ENCODE measurements at regions not wholly inside any gene's neighbourhood (a gene's known extent, or its start where the extent isn't known, plus 50 kb on each side); places are given as distances from the start of the nearest gene placed in this dataset.
A peak's percentile ranks its signal among the peaks of the same experiment; 100 is the strongest.
"Not testable (repeated sequence)": the region's sequence is repeated elsewhere in the genome, so short reads cannot be mapped to it uniquely, and the experiment has no call there.

GRCh38 chr7:92925876-92926696, 89.7 kb upstream of the CDK6 start:
- peaks cover 3% of the 10 kb centered on the region for H3K36me3 Mint-ChIP-seq
- H3K27ac Mint-ChIP-seq = no peak overlapping the region
- H3K4me3 Mint-ChIP-seq = no peak overlapping the region
- H3K4me1 Mint-ChIP-seq = no peaks in the 10 kb centered on the region
- peaks cover 8% of the 10 kb centered on the region for H3K27me3 Mint-ChIP-seq
- H3K9me3 Mint-ChIP-seq = peaks cover 5% of the 10 kb centered on the region

- Mint-ChIP-seq H3K36me3 (no peaks in the 10 kb centered on the region), H3K4me1 (no peaks in the 10 kb centered on the region), H3K27ac (no peak overlapping the region), H3K27me3 (peaks cover 8% of the 10 kb centered on the region), H3K9me3 (no peaks in the 10 kb centered on the region), H3K4me3 (no peak overlapping the region)
Observed at GRCh38 chr7:92924800-92925199, 88.4 kb upstream of the CDK6 start.

- H3K27me3 Mint-ChIP-seq = no peaks in the 10 kb centered on the region
- H3K36me3 Mint-ChIP-seq = no peaks in the 10 kb centered on the region
- H3K4me3 Mint-ChIP-seq = no peak overlapping the region
- H3K9me3 Mint-ChIP-seq = no peaks in the 10 kb centered on the region
- H3K27ac Mint-ChIP-seq = no peak overlapping the region
- no peaks in the 10 kb centered on the region for H3K4me1 Mint-ChIP-seq
Observed at GRCh38 chr7:92917230-92917629, 80.9 kb upstream of the CDK6 start.

- no peaks in the 10 kb centered on the region for H3K9me3 Mint-ChIP-seq
Observed at GRCh38 chr7:92916770-92917224, 80.4 kb upstream of the CDK6 start.

GRCh38 chr7:92915348-92915747, 79.0 kb upstream of the CDK6 start:
- H3K4me1 Mint-ChIP-seq = no peaks in the 10 kb centered on the region
- no peak overlapping the region for H3K4me3 Mint-ChIP-seq
- no peak overlapping the region for H3K27ac Mint-ChIP-seq
- H3K27me3 Mint-ChIP-seq = no peaks in the 10 kb centered on the region
- no peaks in the 10 kb centered on the region for H3K36me3 Mint-ChIP-seq
- H3K9me3 Mint-ChIP-seq = no peaks in the 10 kb centered on the region

More at GRCh38 chr7:92916770-92917224, 80.4 kb upstream of the CDK6 start:
- Mint-ChIP-seq H3K36me3 (no peaks in the 10 kb centered on the region), H3K27me3 (no peaks in the 10 kb centered on the region), H3K4me3 (no peak overlapping the region), H3K27ac (no peak overlapping the region), H3K4me1 (no peaks in the 10 kb centered on the region)

- H3K9me3 Mint-ChIP-seq = no peaks in the 10 kb centered on the region
- no peaks in the 10 kb centered on the region for H3K4me1 Mint-ChIP-seq
- H3K27ac Mint-ChIP-seq = peak overlapping the region; percentile 31
- H3K4me3 Mint-ChIP-seq = no peak overlapping the region
- H3K36me3 Mint-ChIP-seq = no peaks in the 10 kb centered on the region
- H3K27me3 Mint-ChIP-seq = no peaks in the 10 kb centered on the region
Observed at GRCh38 chr7:92914645-92915044, 78.3 kb upstream of the CDK6 start.

GRCh38 chr7:92913849-92914248, 77.5 kb upstream of the CDK6 start:
- Mint-ChIP-seq H3K9me3 (no peaks in the 10 kb centered on the region), H3K27me3 (no peaks in the 10 kb centered on the region), H3K36me3 (no peaks in the 10 kb centered on the region), H3K4me1 (no peaks in the 10 kb centered on the region), H3K4me3 (no peak overlapping the region), H3K27ac (no peak overlapping the region)

- Mint-ChIP-seq H3K9me3 (no peaks in the 10 kb centered on the region), H3K4me3 (no peak overlapping the region), H3K36me3 (no peaks in the 10 kb centered on the region), H3K4me1 (peaks cover 3% of the 10 kb centered on the region), H3K27me3 (no peaks in the 10 kb centered on the region), H3K27ac (no peak overlapping the region)
Observed at GRCh38 chr7:92910976-92911375, 74.6 kb upstream of the CDK6 start.

GRCh38 chr7:92909686-92910475, 73.5 kb upstream of the CDK6 start:
- H3K4me3 Mint-ChIP-seq = no peak overlapping the region
- H3K4me1 Mint-ChIP-seq = peaks cover 9% of the 10 kb centered on the region

GRCh38 chr7:92904244-92905131, 68.1 kb upstream of the CDK6 start:
- Mint-ChIP-seq H3K4me1 (peaks cover 27% of the 10 kb centered on the region), H3K27me3 (no peaks in the 10 kb centered on the region), H3K27ac (peak overlapping the region; percentile 95), H3K9me3 (peaks cover 5% of the 10 kb centered on the region), H3K36me3 (peaks cover 2% of the 10 kb centered on the region), H3K4me3 (peak overlapping the region; percentile 19)

More at GRCh38 chr7:92909686-92910475, 73.5 kb upstream of the CDK6 start:
- H3K27me3 Mint-ChIP-seq = no peaks in the 10 kb centered on the region
- H3K36me3 Mint-ChIP-seq = no peaks in the 10 kb centered on the region
- H3K27ac Mint-ChIP-seq = no peak overlapping the region
- no peaks in the 10 kb centered on the region for H3K9me3 Mint-ChIP-seq

GRCh38 chr7:92898798-92899197, 62.4 kb upstream of the CDK6 start:
- peaks cover 8% of the 10 kb centered on the region for H3K27me3 Mint-ChIP-seq
- peaks cover 25% of the 10 kb centered on the region for H3K9me3 Mint-ChIP-seq
- H3K27ac Mint-ChIP-seq = no peak overlapping the region
- H3K4me3 Mint-ChIP-seq = no peak overlapping the region
- H3K4me1 Mint-ChIP-seq = peaks cover 13% of the 10 kb centered on the region
- H3K36me3 Mint-ChIP-seq = peaks cover 9% of the 10 kb centered on the region

GRCh38 chr7:92894857-92895256, 58.5 kb upstream of the CDK6 start:
- not testable (repeated sequence) for H3K4me3 Mint-ChIP-seq, H3K36me3 Mint-ChIP-seq, H3K27me3 Mint-ChIP-seq, H3K4me1 Mint-ChIP-seq, H3K27ac Mint-ChIP-seq
- peaks cover 21% of the 10 kb centered on the region for H3K9me3 Mint-ChIP-seq

GRCh38 chr7:92889081-92889480, 52.7 kb upstream of the CDK6 start:
- Mint-ChIP-seq H3K4me1 (no peaks in the 10 kb centered on the region), H3K4me3 (no peak overlapping the region)

More at GRCh38 chr7:92889081-92889480, 52.7 kb upstream of the CDK6 start:
- Mint-ChIP-seq H3K27me3 (peaks cover 6% of the 10 kb centered on the region), H3K9me3 (peaks cover 12% of the 10 kb centered on the region), H3K27ac (no peak overlapping the region), H3K36me3 (peaks cover 7% of the 10 kb centered on the region)
